KOPT-K1 (cell line): ENCODE measurements at regions not wholly inside any gene's neighbourhood (a gene's known extent, or its start where the extent isn't known, plus 50 kb on each side); places are given as distances from the start of the nearest gene placed in this dataset.
"Not testable (repeated sequence)": the region's sequence is repeated elsewhere in the genome, so short reads cannot be mapped to it uniquely, and the experiment has no call there.

Experiments
- H3K27ac ChIP-seq: fragments of 200-600 bp; sonication (generic); 2 replicates; pipeline ENCODE4 v1.5.1; 2016; ENCODE audit warnings: antibody characterized with exemption, mild to moderate bottlenecking, low read depth, low read length; ENCODE audit not compliant: poor library complexity, severe bottlenecking
- H3K36me3 ChIP-seq: fragments of 200-600 bp; sonication (generic); 2 replicates; pipeline ENCODE4 v1.5.1; 2017; ENCODE audit warnings: antibody characterized with exemption, mild to moderate bottlenecking, low read length, moderate library complexity; ENCODE audit not compliant: insufficient read depth
- H3K9me3 ChIP-seq: fragments of 200-600 bp; sonication (generic); 2 replicates; pipeline ENCODE4 v1.5.1; 2017; ENCODE audit warnings: antibody characterized with exemption, low read length, mild to moderate bottlenecking; ENCODE audit not compliant: insufficient read depth, poor library complexity, severe bottlenecking

DNA sequence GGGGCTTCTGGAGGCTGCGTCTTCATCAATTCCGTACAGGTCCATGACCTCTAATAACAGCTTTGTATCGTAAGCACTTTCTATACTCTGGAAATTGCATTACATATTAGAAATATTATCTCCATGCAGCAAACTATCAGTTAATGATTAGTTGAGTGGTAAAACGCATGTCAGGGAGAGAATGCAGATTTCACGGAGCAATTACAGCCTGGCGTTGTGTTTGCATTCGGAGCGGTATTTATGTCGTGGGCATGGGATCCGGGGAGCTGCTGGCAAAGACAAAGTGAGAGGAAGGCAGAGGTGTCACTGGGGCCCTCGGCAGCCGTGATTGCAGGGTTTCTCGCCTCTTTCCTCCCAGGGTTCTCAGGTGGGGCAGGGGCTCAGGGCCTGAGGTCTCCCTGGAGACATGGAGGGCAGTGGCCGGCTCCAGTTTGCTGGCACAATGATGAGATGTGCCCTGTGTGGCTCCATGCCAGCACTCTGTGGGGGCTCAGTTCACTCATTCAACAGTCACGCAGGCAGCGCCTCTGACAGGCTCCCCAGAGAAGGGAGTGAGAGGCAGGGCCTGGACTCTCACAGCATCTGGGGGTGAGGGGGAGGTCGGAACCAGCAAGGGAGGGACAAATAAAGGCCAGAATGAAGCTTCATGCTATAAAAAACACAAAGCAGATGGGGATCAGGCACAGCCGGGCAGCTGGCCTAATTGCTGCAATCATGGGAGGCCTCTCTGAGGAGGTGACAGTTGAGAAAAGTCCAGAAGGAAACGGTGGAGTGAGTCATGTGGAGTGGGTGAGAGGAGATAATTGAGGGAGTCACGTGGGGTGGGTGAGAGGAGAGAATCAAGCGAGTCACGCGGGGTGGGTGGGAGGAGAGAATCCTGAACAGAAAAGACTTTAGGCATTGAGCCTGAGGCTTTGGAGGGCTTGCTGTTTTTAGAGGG lies 1002.7 kb downstream of the BRD1 start:
- no peaks in the 10 kb centered on the region for H3K36me3 ChIP-seq
- H3K27ac ChIP-seq, result no peak overlapping the region
- no peaks in the 10 kb centered on the region for H3K9me3 ChIP-seq

DNA sequence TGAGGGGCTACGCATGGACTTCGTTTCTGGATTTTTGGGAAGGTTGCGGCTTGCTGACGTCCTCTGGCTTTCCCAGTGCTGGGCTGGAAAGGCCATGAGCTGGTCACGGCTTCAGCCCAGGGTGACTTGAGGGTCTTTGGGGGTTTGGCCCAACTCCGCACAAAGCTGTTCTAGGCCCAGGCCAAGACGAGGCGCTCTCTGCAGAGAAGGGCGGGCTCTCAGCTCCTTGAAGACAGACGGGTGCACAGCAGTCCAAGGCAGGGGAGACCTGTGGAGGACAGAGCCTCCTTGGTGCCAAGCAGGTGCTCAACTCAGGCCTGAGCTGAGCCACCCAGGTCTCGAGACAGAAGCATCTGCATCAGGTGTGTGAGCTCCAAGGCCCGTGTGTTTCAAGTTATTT lies 1003.7 kb downstream of the BRD1 start:
- Histone ChIP-seq H3K36me3 (no peaks in the 10 kb centered on the region), H3K27ac (no peak overlapping the region), H3K9me3 (no peaks in the 10 kb centered on the region)

DNA sequence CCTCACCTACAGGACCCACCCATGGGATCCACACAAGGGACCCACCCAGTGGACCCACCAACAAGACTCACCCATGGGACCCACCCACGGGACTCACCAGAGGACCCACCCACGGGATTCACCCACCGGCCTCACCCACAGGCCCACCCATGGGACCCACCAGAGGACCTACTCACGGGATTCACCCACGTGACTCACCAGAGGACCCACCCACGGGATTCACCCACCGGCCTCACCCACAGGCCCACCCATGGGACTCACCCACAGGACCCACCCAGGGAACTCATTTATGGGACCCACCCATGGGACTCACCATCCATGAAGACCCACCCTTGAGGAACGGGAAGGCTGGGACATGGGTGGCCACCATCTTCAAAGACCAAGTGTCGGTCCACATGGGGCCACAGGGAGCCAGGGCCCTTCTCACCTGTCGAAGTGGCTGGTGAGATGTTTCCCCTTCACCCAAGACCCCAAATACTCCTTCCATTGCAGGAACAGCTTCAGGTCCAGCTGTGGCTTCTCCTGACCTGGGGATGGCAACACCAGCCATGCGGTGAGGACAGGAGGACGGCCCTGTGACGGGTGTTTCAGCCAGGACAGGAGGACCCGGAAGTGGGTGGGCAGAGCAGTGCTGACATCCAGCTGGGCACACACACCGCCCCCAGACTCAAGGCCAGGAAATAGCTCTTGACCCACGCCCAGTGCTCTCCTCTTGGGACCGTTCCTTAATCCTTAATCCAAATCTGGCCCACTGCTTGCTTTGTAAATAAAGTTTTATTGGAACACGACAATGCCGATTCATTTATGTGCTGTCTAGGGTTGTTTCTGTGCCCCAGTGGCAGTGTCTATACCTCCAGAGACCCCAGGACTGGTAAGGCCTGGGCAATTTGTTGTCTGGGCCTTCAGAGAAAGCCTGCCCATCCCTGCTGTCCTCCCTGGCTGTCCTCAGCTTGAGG lies 1005.1 kb downstream of the BRD1 start:
- H3K9me3 ChIP-seq, result no peaks in the 10 kb centered on the region
- H3K27ac ChIP-seq, result no peak overlapping the region
- H3K36me3 ChIP-seq, result no peaks in the 10 kb centered on the region

DNA sequence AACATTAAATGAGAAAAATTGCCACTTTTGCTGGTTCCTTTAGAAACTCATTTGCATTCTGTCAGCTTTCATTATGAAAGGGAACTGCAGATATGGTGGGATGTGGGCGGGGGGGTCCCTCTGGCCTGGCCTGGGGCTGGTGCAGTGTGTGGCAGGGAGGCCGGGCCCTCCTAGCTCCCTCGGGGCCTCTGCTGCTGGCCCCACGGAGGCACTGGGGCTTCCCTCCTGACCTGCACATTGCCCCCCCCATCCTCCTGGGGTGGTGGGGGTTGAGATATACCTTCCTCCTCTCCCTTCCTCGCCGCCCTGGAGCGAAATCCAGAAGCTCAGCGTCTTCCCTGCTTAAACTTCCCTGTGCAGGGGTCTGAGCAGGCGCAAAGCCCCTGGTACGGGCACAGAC lies 1005.9 kb downstream of the BRD1 start:
- H3K9me3 ChIP-seq, result no peaks in the 10 kb centered on the region
- H3K36me3 ChIP-seq, result no peaks in the 10 kb centered on the region
- no peak overlapping the region for H3K27ac ChIP-seq

DNA sequence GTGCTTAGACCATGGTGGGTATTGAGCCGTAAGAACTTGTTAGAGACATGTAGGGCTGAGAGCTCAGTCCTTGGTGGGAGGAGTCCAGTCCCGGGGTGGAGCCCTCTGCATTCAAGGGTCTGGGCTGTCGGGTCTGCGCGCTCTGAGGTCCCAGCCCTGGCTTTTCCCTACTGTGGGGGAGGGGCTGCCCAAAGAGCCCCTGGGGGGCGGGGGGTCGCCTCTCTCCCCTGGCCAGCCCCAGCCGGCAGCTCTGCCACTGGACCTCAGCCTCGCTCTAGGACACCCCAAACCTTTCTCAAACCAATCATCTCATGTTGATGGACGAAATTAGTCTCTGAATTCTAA lies 1006.4 kb downstream of the BRD1 start:
- Histone ChIP-seq H3K36me3 (no peaks in the 10 kb centered on the region), H3K9me3 (no peaks in the 10 kb centered on the region), H3K27ac (no peak overlapping the region)

DNA sequence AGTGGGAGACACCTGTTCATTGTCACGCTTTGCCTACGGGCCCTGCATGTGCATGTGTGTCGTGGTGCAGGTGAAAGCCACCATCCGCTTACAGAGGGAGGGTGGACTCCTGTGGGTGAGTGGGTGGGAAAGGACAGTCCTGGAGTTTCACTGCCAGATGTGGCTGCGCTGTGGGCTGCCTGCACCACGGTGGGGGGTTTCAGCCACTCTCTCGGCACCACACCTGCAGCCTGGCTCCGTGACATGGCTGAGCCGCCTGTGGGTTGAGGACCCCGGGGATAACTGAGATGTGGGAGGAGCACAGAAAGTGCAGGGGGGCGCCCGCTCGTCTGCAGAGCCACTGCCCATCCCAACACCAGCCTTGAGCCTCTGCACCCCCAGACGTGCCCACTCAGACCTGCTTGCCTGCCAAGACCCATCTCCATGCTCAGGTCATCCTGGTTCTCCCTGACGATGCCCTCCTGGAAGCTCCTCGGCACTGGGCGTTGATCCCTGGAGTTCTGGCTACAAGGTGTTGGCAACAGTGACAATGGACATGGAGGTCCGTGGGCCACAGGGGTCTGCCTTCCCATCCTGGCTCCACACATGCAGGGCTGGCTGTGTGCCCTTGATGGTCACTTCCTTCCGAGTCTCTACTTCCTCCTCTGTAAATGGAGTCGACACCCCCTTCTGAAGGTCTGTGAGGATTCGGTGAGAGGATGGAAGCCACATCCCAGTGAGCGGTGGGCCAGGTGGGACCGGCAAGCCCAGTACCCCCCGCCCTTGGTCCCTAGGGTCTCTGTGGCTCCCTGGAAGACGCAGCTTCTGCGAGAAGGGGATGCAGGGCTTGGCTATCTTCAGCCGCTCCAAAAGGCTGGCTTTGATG lies 1007.0 kb downstream of the BRD1 start:
- Histone ChIP-seq H3K27ac (no peak overlapping the region), H3K9me3 (no peaks in the 10 kb centered on the region), H3K36me3 (no peaks in the 10 kb centered on the region)

DNA sequence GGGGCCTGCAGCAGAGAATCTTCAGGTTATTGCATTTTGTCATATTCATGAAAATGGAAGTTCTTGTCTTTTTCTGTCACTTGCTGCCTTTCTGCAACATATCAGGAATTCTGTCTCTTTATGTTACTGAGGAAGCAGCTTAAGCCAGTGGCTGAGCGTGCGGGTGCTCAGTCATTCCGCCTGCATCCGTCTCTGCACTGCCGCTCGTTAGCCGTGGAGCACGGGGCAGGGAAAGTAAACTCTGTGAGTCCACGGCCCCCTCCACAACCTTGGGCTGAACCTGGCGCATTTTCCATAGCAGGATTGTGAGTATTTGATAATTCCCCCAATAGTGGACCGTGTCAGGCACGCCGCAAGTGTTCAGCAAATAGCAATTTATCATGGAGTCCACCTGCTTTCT lies 1007.7 kb downstream of the BRD1 start:
- Histone ChIP-seq H3K36me3 (no peaks in the 10 kb centered on the region), H3K27ac (no peak overlapping the region), H3K9me3 (no peaks in the 10 kb centered on the region)

DNA sequence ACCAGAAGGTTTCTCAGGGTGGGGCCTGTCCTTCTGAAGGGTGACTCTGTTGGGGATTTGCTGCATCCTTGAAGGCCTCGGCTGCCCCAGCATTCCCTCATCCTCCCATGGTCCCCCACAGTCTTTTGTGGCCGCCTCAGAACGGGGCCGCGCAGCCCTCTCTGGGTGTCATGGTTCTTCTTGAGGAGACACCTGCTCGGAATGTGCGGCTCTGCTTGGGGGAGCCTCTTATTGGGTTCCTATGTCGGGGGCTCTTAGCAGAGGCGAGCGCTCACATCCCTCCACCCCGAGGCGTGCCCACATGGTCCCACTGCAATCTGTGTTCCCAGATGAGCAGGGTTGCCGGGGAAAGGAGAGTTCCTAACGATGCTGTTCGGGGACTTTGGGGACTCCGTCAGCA lies 1008.4 kb downstream of the BRD1 start:
- Histone ChIP-seq H3K9me3 (no peaks in the 10 kb centered on the region), H3K27ac (no peak overlapping the region), H3K36me3 (no peaks in the 10 kb centered on the region)

DNA sequence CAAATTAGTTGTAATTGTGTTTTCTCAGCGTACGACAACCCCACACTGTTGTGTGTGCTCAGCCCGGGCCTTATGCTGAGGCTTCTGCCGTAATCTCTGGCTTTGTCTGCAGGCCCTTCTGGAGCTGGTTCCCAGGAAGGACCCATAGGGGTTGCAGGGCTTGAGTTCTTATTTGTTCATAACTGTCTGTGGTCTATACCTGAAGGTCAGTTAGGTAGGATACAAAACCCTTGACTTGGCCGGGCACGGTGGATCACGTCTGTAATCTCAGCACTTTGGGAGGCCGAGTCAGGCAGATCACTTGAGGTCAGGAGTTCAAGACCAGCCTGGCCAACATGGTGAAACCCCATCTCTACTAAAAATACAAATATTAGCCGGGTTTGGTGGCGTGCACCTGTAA lies 1010.2 kb downstream of the BRD1 start:
- H3K27ac ChIP-seq, H3K9me3 ChIP-seq, H3K36me3 ChIP-seq: not testable (repeated sequence)

DNA sequence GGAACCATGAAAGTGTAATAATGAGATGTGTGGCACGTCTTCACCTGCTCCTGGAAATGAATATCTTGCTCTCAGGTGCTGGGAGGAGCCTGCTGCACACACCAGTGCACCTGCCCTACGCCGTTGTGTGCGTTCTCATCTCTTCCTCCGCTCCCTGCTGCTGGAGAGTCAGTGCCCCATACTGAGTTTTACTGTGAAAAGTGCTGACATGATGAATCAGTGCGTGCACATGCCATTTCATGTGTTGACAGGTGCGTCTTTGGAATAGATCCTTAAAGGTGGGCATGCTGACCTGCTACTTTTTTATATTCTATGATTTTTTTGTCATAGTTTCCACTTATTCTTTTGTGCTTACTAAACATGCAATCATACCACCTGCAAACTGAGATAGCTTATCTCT lies 1015.8 kb downstream of the BRD1 start:
- H3K9me3 ChIP-seq, result no peaks in the 10 kb centered on the region
- no peak overlapping the region for H3K27ac ChIP-seq
- H3K36me3 ChIP-seq, result no peaks in the 10 kb centered on the region

DNA sequence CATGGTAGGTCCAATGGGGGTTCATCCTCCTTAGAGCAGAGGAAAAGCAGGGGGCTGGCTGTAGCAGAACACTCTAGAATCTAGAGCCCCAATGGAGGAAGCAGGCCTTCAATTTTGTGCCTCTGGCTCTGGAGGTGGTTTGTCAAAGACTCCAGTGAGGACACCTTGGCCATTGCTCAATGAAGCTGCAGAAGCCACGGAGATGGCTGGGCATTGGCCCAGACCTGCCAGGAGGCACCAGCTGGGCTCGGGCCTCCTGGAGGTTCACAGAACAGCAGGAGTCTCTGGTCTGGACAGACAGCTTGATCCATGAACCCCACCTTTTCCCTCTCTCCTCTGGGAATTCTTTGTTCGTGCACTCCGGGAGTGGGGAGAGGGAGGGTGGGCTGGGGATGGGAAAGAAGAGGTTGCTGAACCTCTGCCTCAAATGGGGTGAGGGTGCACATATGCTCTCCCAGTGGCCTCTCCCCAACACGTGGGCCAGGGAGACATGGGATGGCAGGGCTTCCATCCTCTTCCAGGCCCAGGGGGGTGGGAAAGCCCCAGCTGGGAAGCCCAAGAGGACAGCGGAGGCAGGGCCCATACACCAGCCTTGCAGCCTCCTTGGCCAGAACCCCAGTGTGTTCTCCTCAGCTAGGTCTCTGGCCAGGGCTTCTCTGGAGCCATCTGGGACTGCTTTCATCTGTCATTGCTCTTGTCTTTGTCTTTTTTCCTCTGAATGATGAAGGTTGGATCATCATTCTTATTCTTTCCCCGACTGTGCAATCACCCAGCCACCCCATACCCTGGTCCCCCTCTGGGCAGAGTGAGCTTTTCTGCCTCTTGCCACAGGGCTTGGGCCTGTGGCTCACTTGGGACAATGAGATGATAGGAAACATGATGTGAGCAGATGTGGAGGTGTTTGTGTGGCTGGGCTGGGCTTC lies 1019.4 kb downstream of the BRD1 start:
- no peaks in the 10 kb centered on the region for H3K36me3 ChIP-seq
- no peak overlapping the region for H3K27ac ChIP-seq
- H3K9me3 ChIP-seq, result no peaks in the 10 kb centered on the region

DNA sequence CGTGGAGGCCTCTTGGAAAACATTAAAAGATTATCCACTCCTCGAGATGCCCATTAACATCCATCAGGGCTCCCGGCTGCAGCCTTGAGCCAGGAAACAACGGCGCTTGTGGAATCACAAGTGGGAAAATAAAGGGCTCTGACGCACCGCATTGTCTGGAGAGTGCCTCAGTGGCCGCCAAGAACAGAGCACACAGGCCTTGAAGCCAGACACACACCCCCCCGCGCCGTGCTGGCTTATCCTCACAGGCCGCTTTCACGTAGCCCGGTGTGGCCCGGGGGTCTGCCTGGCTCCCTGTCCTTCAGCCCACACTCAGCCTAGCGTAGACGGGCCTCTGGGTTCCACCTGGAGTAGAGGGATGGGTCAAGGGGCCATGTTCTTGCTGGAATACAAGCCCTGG lies 1020.5 kb downstream of the BRD1 start:
- Histone ChIP-seq H3K36me3 (no peaks in the 10 kb centered on the region), H3K27ac (no peak overlapping the region), H3K9me3 (no peaks in the 10 kb centered on the region)

DNA sequence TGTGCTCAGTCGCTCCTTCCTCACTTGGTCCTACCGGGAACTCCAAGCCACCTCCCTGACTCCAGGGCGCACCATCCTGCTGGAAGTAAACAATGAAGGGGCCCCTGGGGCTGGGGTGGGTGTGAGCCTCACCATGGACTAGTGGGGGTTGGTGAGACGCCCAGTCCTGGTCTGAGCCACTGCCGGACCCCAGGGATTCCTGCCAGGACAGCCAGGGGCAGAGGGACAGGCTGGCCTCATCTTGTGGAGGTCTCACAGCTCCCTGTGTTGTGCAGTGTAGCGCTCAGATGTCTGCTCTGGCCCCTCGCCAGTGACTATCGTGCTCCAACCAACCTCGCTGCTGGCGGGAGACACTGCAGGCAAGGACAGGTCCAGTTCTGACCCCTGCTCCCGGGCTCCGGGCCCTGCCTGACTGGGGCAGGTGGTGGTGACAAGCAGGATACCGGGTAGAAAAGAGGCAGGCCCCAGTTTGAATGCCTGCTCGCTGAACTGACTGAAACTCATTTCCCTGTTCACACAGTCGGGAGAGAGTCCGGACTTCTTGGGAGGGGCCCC lies 1021.4 kb downstream of the BRD1 start:
- Histone ChIP-seq H3K27ac (no peak overlapping the region), H3K36me3 (no peaks in the 10 kb centered on the region), H3K9me3 (no peaks in the 10 kb centered on the region)

DNA sequence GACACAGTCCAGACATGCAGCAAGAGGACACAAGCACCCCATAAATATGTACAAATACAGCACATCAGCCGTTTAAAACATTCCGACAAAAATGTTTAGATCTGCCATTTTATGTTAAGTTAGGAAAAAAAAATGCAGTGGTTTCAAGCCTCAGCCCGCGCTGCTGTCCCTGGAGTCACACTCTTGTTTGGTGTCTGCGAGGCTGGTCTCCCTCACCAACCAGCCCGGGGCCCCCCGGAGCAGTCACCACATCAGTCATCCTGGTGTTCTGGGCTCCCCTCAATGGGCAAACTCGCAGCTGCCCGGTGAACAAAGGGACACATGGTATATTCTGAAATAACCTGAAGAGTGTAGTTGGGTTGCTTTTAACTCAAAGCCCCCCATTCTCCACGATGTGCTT lies 1022.2 kb downstream of the BRD1 start:
- no peaks in the 10 kb centered on the region for H3K36me3 ChIP-seq
- H3K9me3 ChIP-seq, result no peaks in the 10 kb centered on the region
- no peak overlapping the region for H3K27ac ChIP-seq
